Chondrocyte (in vitro differentiated cells): ENCODE measurements at regions not wholly inside any gene's neighbourhood (a gene's known extent, or its start where the extent isn't known, plus 50 kb on each side); places are given as distances from the start of the nearest gene placed in this dataset.

Experiments
- DNase-seq: peaks from one replicate; pipeline ENCODE4 v3.0.0; 2021; ENCODE audit warnings: mixed read lengths, low spot score
- H3K27ac Mint-ChIP-seq: one replicate; pipeline ENCODE4 v1.8.0; 2021; ENCODE audit warnings: mild to moderate bottlenecking, moderate library complexity, mixed read lengths; ENCODE audit not compliant: unreplicated experiment
- H3K27me3 Mint-ChIP-seq: 2 replicates; pipeline ENCODE4 v1.8.0; 2021; ENCODE audit warnings: low read depth, mixed read lengths
- H3K36me3 Mint-ChIP-seq: 2 replicates; pipeline ENCODE4 v1.8.0; 2021; ENCODE audit warnings: low read depth, mixed read lengths
- H3K4me1 Mint-ChIP-seq: 2 replicates; pipeline ENCODE4 v1.8.0; 2021; ENCODE audit warnings: low read depth, mild to moderate bottlenecking, mixed read lengths
- H3K4me3 Mint-ChIP-seq: one replicate; pipeline ENCODE4 v1.8.0; 2021; ENCODE audit warnings: mild to moderate bottlenecking, moderate library complexity, mixed read lengths; ENCODE audit not compliant: unreplicated experiment
- H3K9me3 Mint-ChIP-seq: 2 replicates; pipeline ENCODE4 v1.8.0; 2021; ENCODE audit warnings: low read depth, mixed read lengths
- CTCF ChIP-seq: fragments of 200-600 bp; sonication (generic); IDR thresholded peaks from 2 replicates; pipeline ENCODE4 v1.5.0; 2021; ENCODE audit warnings: antibody characterized with exemption, mild to moderate bottlenecking, moderate library complexity

GRCh38 chr2:7954234-7954633, 727.6 kb upstream of the ID2 start:
- H3K36me3 Mint-ChIP-seq: no peaks in the 10 kb centered on the region

GRCh38 chr2:7956126-7956689, 725.6 kb upstream of the ID2 start:
- H3K4me1 Mint-ChIP-seq: peaks cover 5% of the 10 kb centered on the region
- H3K9me3 Mint-ChIP-seq: no peaks in the 10 kb centered on the region
- H3K36me3 Mint-ChIP-seq: no peaks in the 10 kb centered on the region
- no peak for TF ChIP-seq CTCF
- no peak overlapping the region for H3K27ac Mint-ChIP-seq
- DNase-seq: no peak
- no peak overlapping the region for H3K4me3 Mint-ChIP-seq
- H3K27me3 Mint-ChIP-seq: no peaks in the 10 kb centered on the region

More at GRCh38 chr2:7954234-7954633, 727.6 kb upstream of the ID2 start:
- H3K4me3 Mint-ChIP-seq: no peak overlapping the region
- DNase-seq: no peak
- peaks cover 19% of the 10 kb centered on the region for H3K4me1 Mint-ChIP-seq
- no peak for TF ChIP-seq CTCF
- no peak overlapping the region for H3K27ac Mint-ChIP-seq
- H3K27me3 Mint-ChIP-seq: no peaks in the 10 kb centered on the region
- H3K9me3 Mint-ChIP-seq: no peaks in the 10 kb centered on the region

- no peak overlapping the region for H3K27ac Mint-ChIP-seq
- no peak overlapping the region for H3K4me3 Mint-ChIP-seq
- H3K4me1 Mint-ChIP-seq: no peaks in the 10 kb centered on the region
Measured at GRCh38 chr2:7961550-7961949, 720.3 kb upstream of the ID2 start.

GRCh38 chr2:7962161-7962560, 719.7 kb upstream of the ID2 start:
- no peak for DNase-seq
- Mint-ChIP-seq H3K27me3 (peaks cover 3% of the 10 kb centered on the region), H3K9me3 (no peaks in the 10 kb centered on the region), H3K4me3 (no peak overlapping the region), H3K27ac (no peak overlapping the region), H3K4me1 (no peaks in the 10 kb centered on the region), H3K36me3 (no peaks in the 10 kb centered on the region)
- no peak for TF ChIP-seq CTCF

More at GRCh38 chr2:7961550-7961949, 720.3 kb upstream of the ID2 start:
- no peak for DNase-seq
- no peaks in the 10 kb centered on the region for H3K27me3 Mint-ChIP-seq
- no peaks in the 10 kb centered on the region for H3K9me3 Mint-ChIP-seq
- no peaks in the 10 kb centered on the region for H3K36me3 Mint-ChIP-seq
- TF ChIP-seq CTCF: no peak

GRCh38 chr2:7963787-7964186, 718.1 kb upstream of the ID2 start:
- Mint-ChIP-seq H3K9me3 (no peaks in the 10 kb centered on the region), H3K4me3 (no peak overlapping the region), H3K27ac (no peak overlapping the region), H3K36me3 (no peaks in the 10 kb centered on the region), H3K27me3 (peaks cover 3% of the 10 kb centered on the region), H3K4me1 (no peaks in the 10 kb centered on the region)
- TF ChIP-seq CTCF: no peak
- no peak for DNase-seq
